ENCODE measurements at regions not wholly inside any gene's neighbourhood (a gene's known extent, or its start where the extent isn't known, plus 50 kb on each side); places are given as distances from the start of the nearest gene placed in this dataset.

DNA sequence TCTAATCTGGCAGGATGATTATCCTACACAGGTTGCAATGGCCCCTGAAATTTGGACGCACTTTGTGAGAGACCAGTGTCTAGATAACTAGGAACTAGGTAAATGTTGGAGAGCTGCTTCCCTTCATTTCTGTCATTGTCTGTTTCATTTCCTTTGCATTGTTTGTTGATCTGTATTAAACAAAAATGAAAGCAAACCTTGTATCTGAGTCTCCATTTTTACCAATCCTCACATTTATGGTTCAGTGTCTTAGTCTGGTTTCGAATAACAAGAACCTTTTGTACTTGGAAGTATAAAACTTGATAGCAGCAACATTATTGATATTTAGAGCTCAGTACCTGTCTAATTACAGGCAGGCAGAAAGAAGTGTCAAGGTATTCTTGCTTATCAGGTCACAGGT, 105.5 kb downstream of the MRPS30 start:
- Histone ChIP-seq H3K27me3 (ENCODE audit: insufficient read depth, low read depth) (no peaks in the 10 kb centered on the region), H3K4me1 (replicated peaks; ENCODE audit: insufficient read depth) (peaks cover 6% of the 10 kb centered on the region), H3F3A (ENCODE audit: insufficient read depth, low read depth) (no peaks in the 10 kb centered on the region), H3K4me2 (no peak overlapping the region), H3K4me3 (no peak overlapping the region), H3K9me3 (ENCODE audit: insufficient read depth, low read depth) (peaks cover 8% of the 10 kb centered on the region; the same call in 1 of the 2 replicates), H3K27ac (no peak overlapping the region), H3K79me2 (ENCODE audit: low read depth) (no peaks in the 10 kb centered on the region), H3K36me3 (ENCODE audit: low read depth) (no peaks in the 10 kb centered on the region), H4K20me1 (ENCODE audit: insufficient read depth) (no peaks in the 10 kb centered on the region), H3K9me2 (ENCODE audit: insufficient read depth) (no peaks in the 10 kb centered on the region), H2AFZ (peak overlapping the region; percentile 66)
- BruUV-seq (replicated peaks), result no TSS peak
- ChIA-PET CTCF (no interaction called here), POLR2A (ENCODE audit: unreplicated experiment) (no interaction called here)
- TF ChIP-seq, protein P1, sequence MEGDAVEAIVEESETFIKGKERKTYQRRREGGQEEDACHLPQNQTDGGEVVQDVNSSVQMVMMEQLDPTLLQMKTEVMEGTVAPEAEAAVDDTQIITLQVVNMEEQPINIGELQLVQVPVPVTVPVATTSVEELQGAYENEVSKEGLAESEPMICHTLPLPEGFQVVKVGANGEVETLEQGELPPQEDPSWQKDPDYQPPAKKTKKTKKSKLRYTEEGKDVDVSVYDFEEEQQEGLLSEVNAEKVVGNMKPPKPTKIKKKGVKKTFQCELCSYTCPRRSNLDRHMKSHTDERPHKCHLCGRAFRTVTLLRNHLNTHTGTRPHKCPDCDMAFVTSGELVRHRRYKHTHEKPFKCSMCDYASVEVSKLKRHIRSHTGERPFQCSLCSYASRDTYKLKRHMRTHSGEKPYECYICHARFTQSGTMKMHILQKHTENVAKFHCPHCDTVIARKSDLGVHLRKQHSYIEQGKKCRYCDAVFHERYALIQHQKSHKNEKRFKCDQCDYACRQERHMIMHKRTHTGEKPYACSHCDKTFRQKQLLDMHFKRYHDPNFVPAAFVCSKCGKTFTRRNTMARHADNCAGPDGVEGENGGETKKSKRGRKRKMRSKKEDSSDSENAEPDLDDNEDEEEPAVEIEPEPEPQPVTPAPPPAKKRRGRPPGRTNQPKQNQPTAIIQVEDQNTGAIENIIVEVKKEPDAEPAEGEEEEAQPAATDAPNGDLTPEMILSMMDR (conservative IDR thresholded peaks at IDR 0.05), result no peak
- no peak for TF ChIP-seq EZH2 (IDR thresholded peaks at IDR 0.05; ENCODE audit: low read depth)
- intact Hi-C loops (cut with micrococcal nuclease; ENCODE audit: unreplicated experiment), result no loop called here
- no peak for DNase-seq

DNA sequence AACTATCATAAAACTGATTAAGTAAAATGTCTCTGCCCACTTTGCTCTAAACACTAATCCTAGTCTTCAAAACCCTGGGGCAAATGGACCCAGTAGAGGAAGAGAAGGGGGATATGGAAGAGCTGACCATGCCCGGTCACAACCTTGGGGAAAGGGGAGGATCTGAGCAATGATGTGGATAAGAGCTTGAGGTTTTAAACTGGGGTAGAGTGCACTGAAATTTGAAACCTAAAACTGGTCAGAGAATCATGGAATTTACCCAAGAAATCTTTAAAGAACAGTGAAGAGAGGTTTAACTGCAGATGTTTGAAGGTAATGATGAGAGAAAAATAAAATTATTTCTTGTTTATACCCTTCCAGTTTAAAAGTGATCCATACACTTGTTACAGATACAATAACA, 110.8 kb downstream of the MRPS30 start:
- Histone ChIP-seq H4K20me1 (ENCODE audit: insufficient read depth) (no peaks in the 10 kb centered on the region), H3K4me1 (replicated peaks; ENCODE audit: insufficient read depth) (peaks cover 20% of the 10 kb centered on the region), H3K9me3 (ENCODE audit: insufficient read depth, low read depth) (peaks cover 8% of the 10 kb centered on the region; the same call in 1 of the 2 replicates), H2AFZ (peak overlapping the region; percentile 70), H3F3A (ENCODE audit: insufficient read depth, low read depth) (no peaks in the 10 kb centered on the region), H3K27ac (no peak overlapping the region), H3K36me3 (ENCODE audit: low read depth) (no peaks in the 10 kb centered on the region), H3K4me3 (no peak overlapping the region), H3K4me2 (peak overlapping the region; percentile 51), H3K9me2 (ENCODE audit: insufficient read depth) (no peaks in the 10 kb centered on the region), H3K79me2 (ENCODE audit: low read depth) (no peaks in the 10 kb centered on the region), H3K27me3 (ENCODE audit: insufficient read depth, low read depth) (no peaks in the 10 kb centered on the region)
- ChIA-PET POLR2A (ENCODE audit: unreplicated experiment) (no interaction called here), CTCF (no interaction called here)
- TF ChIP-seq EZH2 (IDR thresholded peaks at IDR 0.05; ENCODE audit: low read depth), result no peak
- no TSS peak for BruUV-seq (replicated peaks)
- DNase-seq, result no peak
- intact Hi-C loops (cut with micrococcal nuclease; ENCODE audit: unreplicated experiment), result no loop called here

DNA sequence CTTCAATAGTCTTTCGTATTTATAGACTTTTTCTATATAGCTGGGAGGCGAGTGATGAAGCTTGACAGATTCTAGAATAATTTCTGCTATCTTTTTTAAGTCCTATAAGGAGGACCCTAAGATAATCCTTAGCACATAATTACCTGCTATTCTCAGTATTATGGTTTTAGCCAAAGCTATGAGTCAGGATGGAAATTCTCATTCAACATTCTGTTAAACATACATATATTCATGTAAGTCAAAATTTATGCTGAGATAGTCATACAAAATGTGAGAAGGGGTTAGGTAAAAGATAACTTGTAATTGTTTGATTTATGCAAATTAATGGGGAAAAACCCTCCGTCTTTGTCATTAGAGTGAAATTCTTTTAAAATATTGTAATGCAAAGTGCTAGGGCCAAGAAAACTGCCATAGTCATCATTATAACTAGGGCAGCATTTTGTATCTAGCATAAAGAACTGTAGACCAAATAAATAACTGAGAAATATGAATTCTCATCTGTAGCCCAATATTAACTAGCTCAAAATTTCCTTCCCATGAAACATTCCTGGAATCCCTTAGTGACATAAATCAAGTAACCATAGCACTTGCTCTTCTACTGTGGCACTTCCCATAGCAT, 118.5 kb downstream of the MRPS30 start:
- Histone ChIP-seq H2AFZ (no peak overlapping the region), H3F3A (ENCODE audit: insufficient read depth, low read depth) (no peaks in the 10 kb centered on the region), H3K9me2 (ENCODE audit: insufficient read depth) (no peaks in the 10 kb centered on the region; the same call in 1 of the 2 replicates), H3K9me3 (ENCODE audit: insufficient read depth, low read depth) (no peaks in the 10 kb centered on the region), H3K4me2 (no peak overlapping the region), H3K36me3 (ENCODE audit: low read depth) (no peaks in the 10 kb centered on the region), H3K27ac (no peak overlapping the region), H4K20me1 (ENCODE audit: insufficient read depth) (no peaks in the 10 kb centered on the region), H3K27me3 (ENCODE audit: insufficient read depth, low read depth) (no peaks in the 10 kb centered on the region), H3K79me2 (ENCODE audit: low read depth) (no peaks in the 10 kb centered on the region), H3K4me1 (replicated peaks; ENCODE audit: insufficient read depth) (no peaks in the 10 kb centered on the region), H3K4me3 (no peak overlapping the region)
- no peak for DNase-seq
- CTCF ChIA-PET, result no interaction called here
- intact Hi-C loops (cut with micrococcal nuclease; ENCODE audit: unreplicated experiment), result no loop called here
- no TSS peak for BruUV-seq (replicated peaks)
- TF ChIP-seq EZH2 (IDR thresholded peaks at IDR 0.05; ENCODE audit: low read depth), result no peak
- TF ChIP-seq, protein P1 (conservative IDR thresholded peaks at IDR 0.05), result no peak
- POLR2A ChIA-PET (ENCODE audit: unreplicated experiment), result no interaction called here
